HG02610 (cell line): ENCODE measurements at regions not wholly inside any gene's neighbourhood (a gene's known extent, or its start where the extent isn't known, plus 50 kb on each side); places are given as distances from the start of the nearest gene placed in this dataset.
"Not testable (repeated sequence)": the region's sequence is repeated elsewhere in the genome, so short reads cannot be mapped to it uniquely, and the experiment has no call there.

ENCODE experiments used
- ATAC-seq: cut with Tn5 transposase; IDR thresholded peaks from one replicate; pipeline ENCODE4 v1.9.1; 2021; ENCODE audit warnings: mild to moderate bottlenecking, moderate library complexity; ENCODE audit not compliant: unreplicated experiment

GRCh38 chr4:187714957-187715356 is 280.6 kb upstream of the ZFP42 start:
- no peak for ATAC-seq

GRCh38 chr4:187715466-187715865 is 280.1 kb upstream of the ZFP42 start:
- no peak for ATAC-seq

- ATAC-seq: no peak
Measured at GRCh38 chr4:187724456-187724855, 271.1 kb upstream of the ZFP42 start.

DNA sequence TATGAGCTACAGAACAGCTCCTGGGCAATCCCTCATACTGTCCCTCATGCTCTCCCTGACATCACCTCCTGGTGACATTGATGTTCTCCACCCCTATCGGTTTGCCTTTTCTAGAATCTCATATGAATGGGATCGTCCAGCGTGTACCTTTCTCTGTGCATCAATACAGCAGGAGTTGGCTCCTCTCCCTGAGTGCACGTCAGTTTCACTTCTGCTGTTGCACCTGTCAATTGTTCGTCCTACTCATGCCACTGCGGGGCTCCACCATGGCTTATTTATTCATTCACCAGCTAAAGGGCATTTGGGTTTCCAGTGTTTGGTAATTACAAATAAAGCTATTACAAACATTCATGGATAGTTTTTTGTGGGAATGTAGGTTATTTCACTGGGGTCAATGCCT is 269.1 kb upstream of the ZFP42 start:
- ATAC-seq: no peak

DNA sequence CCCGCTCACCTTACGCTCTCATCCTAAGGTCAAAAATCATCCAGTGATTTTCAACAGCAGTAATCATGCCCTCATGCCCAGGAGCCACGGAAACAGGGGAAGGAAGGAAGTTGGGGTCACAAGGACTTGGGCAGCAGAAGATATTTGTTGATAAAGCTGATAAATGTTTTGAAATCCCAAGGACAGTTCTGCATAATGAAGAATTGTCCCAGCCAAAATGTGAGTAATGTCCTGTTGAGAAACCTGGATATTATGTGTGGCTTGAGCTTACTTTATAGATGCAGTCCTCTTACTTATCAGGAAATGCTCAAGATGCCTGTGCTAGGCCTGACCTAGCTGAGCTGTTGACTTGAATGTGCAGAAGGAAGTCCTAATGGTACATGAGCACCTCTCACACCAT is 263.0 kb upstream of the ZFP42 start:
- ATAC-seq: no peak

DNA sequence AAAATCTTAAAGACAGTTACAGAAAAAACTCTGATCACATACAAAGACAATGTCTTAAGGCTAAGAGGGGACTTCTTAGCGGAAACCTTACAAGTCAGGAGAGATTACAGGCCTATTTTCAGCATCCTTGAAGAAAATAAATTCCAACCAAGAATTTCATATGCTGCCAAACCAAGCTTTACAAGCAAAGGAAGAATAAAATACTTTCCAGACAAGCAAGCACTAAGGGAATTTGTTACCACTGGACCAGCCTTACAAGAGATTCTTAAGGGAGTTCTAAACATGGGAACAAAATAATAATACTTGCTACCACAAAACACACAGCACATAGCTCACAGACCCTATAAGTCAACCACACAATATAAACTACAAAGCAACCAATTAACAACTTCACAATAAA is 255.8 kb upstream of the ZFP42 start:
- no peak for ATAC-seq

DNA sequence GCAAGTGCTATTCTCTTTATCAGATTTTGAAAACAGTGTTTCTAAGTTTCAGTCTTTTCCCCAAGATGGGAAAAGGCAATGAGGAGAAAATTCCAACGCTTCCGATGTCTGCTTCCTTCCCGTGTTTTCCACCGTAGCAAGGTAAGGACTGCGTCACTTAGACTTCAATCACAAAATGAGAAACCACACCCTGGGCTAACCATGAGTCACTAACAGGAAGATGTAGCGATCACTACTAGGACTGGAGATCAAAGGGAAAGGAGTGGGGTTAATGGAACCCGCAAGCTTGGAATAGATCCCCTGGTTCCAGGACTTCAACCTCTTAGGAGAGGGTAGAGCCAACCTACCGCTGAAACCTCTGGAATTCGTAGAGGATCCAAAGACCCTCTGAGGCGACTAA is 250.7 kb upstream of the ZFP42 start:
- ATAC-seq: no peak

DNA sequence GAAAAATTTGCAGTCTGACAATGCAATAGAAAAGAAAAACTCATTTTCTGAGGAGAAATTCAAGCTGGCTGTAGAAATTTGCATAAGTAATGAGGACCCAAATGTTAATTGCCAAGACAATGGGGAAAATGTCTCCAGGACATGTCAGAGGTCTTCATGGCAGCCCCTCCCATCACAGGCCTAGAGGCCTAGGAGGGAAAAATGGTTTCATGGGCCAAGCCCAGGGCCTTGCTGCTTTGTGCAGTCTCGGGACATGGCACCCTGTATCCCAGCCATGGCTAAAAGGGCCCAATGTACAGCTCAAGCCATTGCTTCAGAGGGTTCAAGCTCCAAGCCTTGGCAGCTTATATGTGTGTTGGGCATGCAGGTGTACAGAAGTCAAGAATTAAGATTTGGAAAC is 244.9 kb upstream of the ZFP42 start:
- not testable (repeated sequence) for ATAC-seq

DNA sequence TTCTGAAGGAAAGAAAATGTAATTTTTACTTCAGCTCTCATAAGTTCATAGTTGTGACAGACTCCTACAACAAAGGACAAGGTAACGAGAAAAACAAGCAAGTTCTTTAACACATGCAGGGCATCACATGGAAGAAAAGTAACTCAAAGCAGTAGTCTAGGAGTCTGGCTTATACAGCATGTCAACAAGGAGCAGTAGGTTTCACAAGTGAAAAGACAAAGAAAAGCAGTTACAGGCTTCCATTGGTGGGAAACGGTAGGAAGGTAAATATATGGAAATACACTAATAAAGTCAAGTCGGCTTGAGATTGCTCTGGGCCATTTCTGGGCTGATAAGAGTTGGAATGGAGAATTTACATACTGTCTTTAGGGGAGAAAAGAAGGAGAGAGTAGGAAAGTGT is 228.4 kb upstream of the ZFP42 start:
- ATAC-seq: no peak

DNA sequence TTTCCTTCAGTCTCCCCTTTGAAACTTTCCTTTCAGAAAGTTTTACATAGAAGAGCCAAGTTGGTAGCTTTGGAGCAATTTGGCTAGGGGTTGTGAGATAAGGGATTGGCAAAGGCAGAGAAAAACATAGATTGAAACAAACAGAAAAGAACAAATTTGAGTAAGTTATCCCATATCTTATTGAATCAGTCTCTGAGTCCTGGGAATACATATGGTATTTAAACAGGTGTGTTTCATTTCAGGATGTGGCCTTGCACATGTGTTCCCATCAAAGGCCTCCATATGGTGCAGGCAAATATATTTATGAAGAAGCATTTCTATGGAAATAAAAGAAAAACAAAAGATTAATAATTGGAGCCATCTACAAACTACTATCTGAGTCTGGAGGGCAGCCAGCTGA is 227.9 kb upstream of the ZFP42 start:
- no peak for ATAC-seq

GRCh38 chr4:187770345-187770744 is 225.2 kb upstream of the ZFP42 start:
- no peak for ATAC-seq

GRCh38 chr4:187777954-187778353 is 217.6 kb upstream of the ZFP42 start:
- ATAC-seq: no peak

- ATAC-seq: no peak
Measured at GRCh38 chr4:187780070-187780469, 215.5 kb upstream of the ZFP42 start.

GRCh38 chr4:187782286-187782824 is 213.2 kb upstream of the ZFP42 start:
- ATAC-seq: no peak

DNA sequence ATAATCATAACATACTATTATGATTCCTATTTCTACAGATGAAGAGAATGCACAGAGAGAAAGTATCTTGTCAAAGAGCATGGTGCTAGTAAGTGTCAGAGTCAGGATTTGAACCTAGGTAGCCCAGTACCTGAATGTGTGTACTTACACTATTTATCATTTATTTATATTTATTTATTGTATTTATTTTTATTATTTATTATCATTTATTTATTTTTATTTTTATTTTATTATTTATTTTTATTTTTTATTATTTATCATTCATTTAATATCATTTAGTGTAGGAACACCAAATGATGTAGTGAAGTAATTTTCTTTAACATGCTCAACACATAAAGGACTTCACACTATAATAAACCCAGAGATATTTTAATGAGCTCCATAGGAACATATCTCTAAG is 209.4 kb upstream of the ZFP42 start:
- no peak for ATAC-seq

GRCh38 chr4:187789078-187789477 is 206.5 kb upstream of the ZFP42 start:
- ATAC-seq: no peak

DNA sequence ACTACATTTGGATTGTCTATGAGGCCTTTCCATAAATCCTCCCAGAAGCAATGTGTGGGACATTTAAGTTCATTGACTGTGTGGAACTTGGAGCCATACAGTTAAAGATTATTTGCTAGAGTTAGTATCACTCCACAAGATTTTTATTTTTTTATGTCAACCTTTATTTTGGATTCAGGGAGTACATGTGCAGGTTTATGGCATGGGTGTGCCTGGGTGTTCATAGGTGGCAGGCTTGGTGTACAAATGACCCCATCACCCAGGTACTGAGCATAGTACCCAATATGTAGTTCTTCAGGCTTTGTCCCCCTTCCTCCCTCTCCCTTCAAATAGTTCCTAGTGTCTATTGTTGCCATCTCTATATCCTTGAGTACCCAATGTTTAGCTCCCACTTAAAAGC is 199.8 kb upstream of the ZFP42 start:
- ATAC-seq: no peak

GRCh38 chr4:187798385-187798784 is 197.2 kb upstream of the ZFP42 start:
- no peak for ATAC-seq

DNA sequence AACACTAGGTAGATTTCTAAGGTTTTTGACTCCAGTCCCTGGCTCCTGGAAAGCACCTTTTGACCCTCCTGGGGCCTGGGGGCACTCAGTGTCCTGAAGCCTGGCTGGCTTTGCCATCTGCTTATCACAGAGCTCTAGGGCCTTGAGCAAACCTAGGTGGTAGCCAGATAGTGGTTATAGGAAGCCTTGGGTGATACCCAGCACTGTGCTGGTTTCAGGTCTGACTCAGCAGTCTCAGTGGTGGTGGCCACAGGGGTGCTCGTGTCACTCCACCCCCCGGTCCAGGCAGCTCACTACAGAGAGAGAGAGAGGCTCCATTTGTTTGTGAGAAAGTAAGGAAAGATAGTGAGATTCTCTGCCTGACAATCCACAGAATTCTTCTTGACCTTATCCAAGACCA is 195.8 kb upstream of the ZFP42 start:
- no peak for ATAC-seq

DNA sequence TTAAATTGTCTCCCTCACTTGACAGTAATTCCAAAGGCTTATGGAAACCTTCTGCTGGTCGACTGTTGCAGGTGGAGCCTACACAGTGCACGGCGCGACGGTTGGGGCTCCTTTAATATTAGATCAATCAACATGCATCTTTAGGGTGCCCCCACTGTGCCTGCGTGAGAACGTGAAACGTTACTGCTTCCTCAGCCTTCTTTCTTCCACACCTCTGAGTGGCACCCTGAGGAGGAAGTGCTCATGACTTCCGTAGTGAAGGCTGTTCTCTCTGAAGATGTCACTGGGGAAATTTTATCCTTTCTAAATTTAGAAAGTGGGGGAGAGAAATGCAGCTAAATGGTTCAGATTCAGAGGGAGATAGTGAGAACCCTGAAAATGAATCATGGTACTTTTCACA is 184.0 kb upstream of the ZFP42 start:
- ATAC-seq: no peak

GRCh38 chr4:187814737-187815465 is 180.7 kb upstream of the ZFP42 start:
- ATAC-seq: no peak

GRCh38 chr4:187826725-187827124 is 168.8 kb upstream of the ZFP42 start:
- no peak for ATAC-seq

DNA sequence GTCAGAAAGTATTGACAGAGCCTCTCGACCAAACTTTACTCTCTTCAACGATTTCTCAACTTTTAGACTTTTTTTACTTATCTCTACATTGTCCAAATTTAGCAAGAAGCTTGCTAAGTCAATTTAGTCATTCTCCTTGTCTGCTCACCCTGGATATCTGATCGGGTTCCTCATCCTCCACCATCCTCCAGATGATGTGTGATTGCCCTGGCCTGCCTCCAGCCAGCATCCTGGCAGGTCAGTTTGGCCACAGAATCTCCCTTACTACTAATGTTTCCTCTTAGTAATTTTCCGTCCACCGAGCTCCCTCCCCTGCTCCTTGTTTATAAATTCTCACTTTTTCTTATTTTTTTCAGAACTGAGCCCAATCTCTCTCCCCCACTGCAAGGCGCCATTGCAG is 167.9 kb upstream of the ZFP42 start:
- ATAC-seq: no peak
